Neuronal stem cell (in vitro differentiated cells): ENCODE measurements at regions not wholly inside any gene's neighbourhood (a gene's known extent, or its start where the extent isn't known, plus 50 kb on each side); places are given as distances from the start of the nearest gene placed in this dataset.

Source experiments
- DNase-seq: peaks from one replicate; pipeline ENCODE4 v3.0.0-alpha.2; 2013; ENCODE audit warnings: low spot score
- H2AFZ ChIP-seq: one replicate; pipeline ENCODE4 v1.6.1; 2013; ENCODE audit warnings: mild to moderate bottlenecking, low read length, inconsistent platforms
- H2AK5ac ChIP-seq: 2 replicates; pipeline ENCODE4 v1.6.1; 2013; ENCODE audit warnings: low read depth, mild to moderate bottlenecking, inconsistent platforms, low read length, moderate library complexity, mixed read lengths
- H2BK120ac ChIP-seq: 2 replicates; pipeline ENCODE4 v1.6.1; 2013; ENCODE audit warnings: low read depth, mild to moderate bottlenecking, inconsistent platforms, low read length, moderate library complexity, mixed read lengths
- H2BK12ac ChIP-seq: one replicate; pipeline ENCODE4 v1.6.1; 2013; ENCODE audit warnings: low read length, inconsistent platforms
- H2BK15ac ChIP-seq: 2 replicates; pipeline ENCODE4 v1.6.1; 2013; ENCODE audit warnings: mild to moderate bottlenecking, low read length, inconsistent platforms, mixed read lengths
- H2BK5ac ChIP-seq: one replicate; pipeline ENCODE4 v1.6.1; 2013; ENCODE audit warnings: inconsistent platforms, mild to moderate bottlenecking, low read length, moderate library complexity
- H3K14ac ChIP-seq: one replicate; pipeline ENCODE4 v1.6.1; 2013; ENCODE audit warnings: low read length, inconsistent platforms
- H3K18ac ChIP-seq: 2 replicates; pipeline ENCODE4 v1.6.1; 2013; ENCODE audit warnings: low read length, inconsistent platforms
- H3K23ac ChIP-seq: 2 replicates; pipeline ENCODE4 v1.6.1; 2013; ENCODE audit warnings: low read depth, mild to moderate bottlenecking, mixed read lengths, low read length, inconsistent platforms; ENCODE audit not compliant: poor library complexity
- H3K27ac ChIP-seq: replicated peaks from 3 replicates; pipeline ENCODE4 v1.5.1; 2013; ENCODE audit warnings: low read length, inconsistent platforms
- H3K27me3 ChIP-seq, 3 experiments: 2 replicates each; pipeline ENCODE4 v1.6.1; 2013; ENCODE audit warnings: low read length in 3 of 3, mild to moderate bottlenecking in 2 of 3, inconsistent platforms in 1 of 3, low read depth in 1 of 3, mixed read lengths in 1 of 3, moderate library complexity in 1 of 3; ENCODE audit not compliant: control insufficient read depth in 3 of 3, insufficient read depth in 3 of 3
- H3K36me3 ChIP-seq, 2 donors: replicated peaks in 1 of 2; 2 replicates each; pipeline ENCODE4 v1.6.1; 2013; ENCODE audit warnings: low read length in 2 of 2; ENCODE audit not compliant: control insufficient read depth in 2 of 2, insufficient read depth in 2 of 2
- H3K4ac ChIP-seq: 2 replicates; pipeline ENCODE4 v1.6.1; 2013; ENCODE audit warnings: inconsistent platforms, mild to moderate bottlenecking, low read length, moderate library complexity
- H3K4me1 ChIP-seq, 2 donors: 1 replicate in 1 of 2; 2 replicates in 1 of 2; pipeline ENCODE4 v1.6.1; 2013; ENCODE audit warnings: low read length in 2 of 2, low read depth in 1 of 2; ENCODE audit not compliant: control insufficient read depth in 2 of 2, insufficient read depth in 1 of 2
- H3K4me2 ChIP-seq: one replicate; pipeline ENCODE4 v1.6.1; 2013; ENCODE audit warnings: mild to moderate bottlenecking, low read length, inconsistent platforms; ENCODE audit not compliant: insufficient read depth, poor library complexity, severe bottlenecking
- H3K4me3 ChIP-seq, 2 donors: 2 replicates each; pipeline ENCODE4 v1.5.1; 2013; ENCODE audit warnings: low read length in 2 of 2, mild to moderate bottlenecking in 2 of 2, inconsistent platforms in 1 of 2, moderate library complexity in 1 of 2
- H3K79me1 ChIP-seq: one replicate; pipeline ENCODE4 v1.6.1; 2013; ENCODE audit warnings: low read depth, mild to moderate bottlenecking, inconsistent platforms, low read length, moderate library complexity
- H3K9ac ChIP-seq: one replicate; pipeline ENCODE4 v1.6.1; 2013; ENCODE audit warnings: mild to moderate bottlenecking, low read depth, low read length, inconsistent platforms; ENCODE audit not compliant: poor library complexity
- H3K9me3 ChIP-seq, 2 donors: replicated peaks in 1 of 2; 2 replicates each; pipeline versions ENCODE3 to v1.6.1; 2013; ENCODE audit warnings: low read length in 2 of 2, mild to moderate bottlenecking in 2 of 2, inconsistent platforms in 1 of 2, low read depth in 1 of 2, mixed read lengths in 1 of 2, moderate library complexity in 1 of 2; ENCODE audit not compliant: control insufficient read depth in 2 of 2, insufficient read depth in 1 of 2
- H4K8ac ChIP-seq: one replicate; pipeline ENCODE4 v1.6.1; 2013; ENCODE audit warnings: low read depth, mild to moderate bottlenecking, inconsistent platforms, low read length, moderate library complexity
- H4K91ac ChIP-seq: one replicate; pipeline ENCODE4 v1.6.1; 2013; ENCODE audit warnings: low read length, low read depth, mild to moderate bottlenecking, inconsistent platforms; ENCODE audit not compliant: poor library complexity
- WGBS, 2 donors: extraction: QIAGEN DNeasy Blood & Tissue Kit; methylation state at CpG; one replicate each; pipeline ENCODE4 v1.1.7; 2013; ENCODE audit warnings: missing lambda C conversion rate in 2 of 2, mixed read lengths in 1 of 2; ENCODE audit not compliant: insufficient read length in 2 of 2, insufficient replicate concordance in 1 of 2; ENCODE audit errors: extremely low coverage in 2 of 2; 5-methylcytosine and 5-hydroxymethylcytosine counted together

DNA sequence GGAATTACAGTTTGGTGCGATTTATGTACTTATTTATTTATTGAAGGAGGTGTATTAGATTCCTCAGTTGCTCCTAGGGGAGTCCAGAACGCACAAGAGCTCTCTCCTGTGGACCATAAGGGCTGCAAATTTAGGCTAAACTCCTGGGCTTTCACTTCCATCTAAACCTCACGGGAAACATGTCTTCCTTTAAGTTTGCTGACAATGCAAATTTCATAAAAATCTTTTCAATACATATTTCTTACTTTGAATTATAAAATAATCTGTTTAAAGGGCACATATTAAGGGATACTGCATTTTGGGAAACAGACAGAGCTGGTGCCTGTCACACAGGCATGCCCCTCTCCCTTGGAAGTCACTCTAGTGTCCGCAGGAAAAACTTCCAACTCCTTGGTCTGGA is 438.0 kb upstream of the CPEB2 start:
- H2BK5ac ChIP-seq: no peak overlapping the region
- no peak overlapping the region for H2BK15ac ChIP-seq
- H2AK5ac ChIP-seq: no peak overlapping the region
- H4K91ac ChIP-seq: no peak overlapping the region
- no peak for DNase-seq
- no peak overlapping the region for H3K18ac ChIP-seq
- H3K4me3 ChIP-seq: no peak overlapping the region
- H3K4ac ChIP-seq: no peak overlapping the region
- H3K23ac ChIP-seq: no peak overlapping the region
- H3K27me3 ChIP-seq: no peaks in the 10 kb centered on the region
- no peaks in the 10 kb centered on the region for H3K79me1 ChIP-seq
- no peak overlapping the region for H3K9ac ChIP-seq
- no peaks in the 10 kb centered on the region for H3K4me1 ChIP-seq
- no peak overlapping the region for H4K8ac ChIP-seq
- no peak overlapping the region for H3K14ac ChIP-seq
- H3K27ac ChIP-seq: no peak overlapping the region
- no peak overlapping the region for H3K4me2 ChIP-seq
- H3K36me3 ChIP-seq: no peaks in the 10 kb centered on the region
- no peaks in the 10 kb centered on the region for H3K9me3 ChIP-seq
- no peak overlapping the region for H2BK120ac ChIP-seq
- no peak overlapping the region for H2AFZ ChIP-seq
- no CpG with 5 or more reads among the region's 4 CpGs for WGBS, 2 donors
- H2BK12ac ChIP-seq: no peak overlapping the region

DNA sequence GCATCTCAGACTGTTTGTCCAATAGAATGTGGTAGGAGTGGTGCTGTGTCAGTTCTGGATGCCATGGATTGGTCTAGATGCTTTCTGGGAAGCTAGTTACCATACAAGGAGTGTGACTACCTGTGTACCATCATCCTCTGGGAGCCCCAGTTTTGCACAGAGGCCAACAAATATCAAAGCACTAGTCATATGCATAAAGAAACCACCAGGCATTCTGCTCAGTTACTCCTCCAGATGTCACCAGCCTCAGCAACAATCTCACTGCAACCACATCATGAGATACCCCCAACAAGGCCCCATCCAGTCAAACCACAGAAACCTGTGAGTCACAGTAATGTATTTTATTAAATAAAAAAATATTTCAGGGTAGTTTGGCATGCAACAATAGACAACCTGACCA is 435.8 kb upstream of the CPEB2 start:
- Histone ChIP-seq H3K23ac (no peak overlapping the region), H2AK5ac (no peak overlapping the region), H2BK120ac (no peak overlapping the region), H3K4me3 (no peak overlapping the region), H3K4me1 (no peaks in the 10 kb centered on the region), H3K4ac (no peak overlapping the region), H2BK12ac (no peak overlapping the region), H3K36me3 (no peaks in the 10 kb centered on the region), H2AFZ (no peak overlapping the region), H4K91ac (no peak overlapping the region), H3K27ac (no peak overlapping the region), H2BK15ac (no peak overlapping the region), H3K14ac (no peak overlapping the region), H3K9ac (no peak overlapping the region), H4K8ac (no peak overlapping the region), H3K4me2 (no peak overlapping the region), H3K18ac (no peak overlapping the region), H2BK5ac (no peak overlapping the region), H3K79me1 (no peaks in the 10 kb centered on the region), H3K9me3 (no peaks in the 10 kb centered on the region), H3K27me3 (no peaks in the 10 kb centered on the region)
- no peak for DNase-seq

DNA sequence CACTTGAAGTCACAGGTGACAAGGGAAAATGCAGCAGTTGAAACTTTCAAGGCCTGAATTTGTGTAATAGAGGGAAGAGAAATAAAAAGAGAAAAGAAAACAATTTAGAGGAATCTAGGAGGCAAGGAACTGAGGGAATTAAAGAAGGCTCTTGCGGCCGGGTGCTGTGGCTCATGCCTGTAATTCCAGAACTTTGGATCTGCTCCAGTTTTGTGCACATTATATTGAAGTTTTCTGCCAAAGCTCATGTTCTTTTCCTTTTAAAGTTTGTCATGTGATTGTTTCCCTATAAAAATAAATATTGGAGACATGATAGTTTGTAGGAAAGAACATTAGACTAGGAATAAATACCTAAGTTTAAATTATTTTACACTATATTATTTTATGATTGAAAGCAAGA is 433.9 kb upstream of the CPEB2 start:
- no peak overlapping the region for H3K18ac ChIP-seq
- H3K4me2 ChIP-seq: no peak overlapping the region
- no peaks in the 10 kb centered on the region for H3K79me1 ChIP-seq
- no peak overlapping the region for H3K14ac ChIP-seq
- H2AK5ac ChIP-seq: no peak overlapping the region
- no peak overlapping the region for H3K4me3 ChIP-seq
- H3K9me3 ChIP-seq: no peaks in the 10 kb centered on the region
- H2BK120ac ChIP-seq: no peak overlapping the region
- DNase-seq: no peak
- no peak overlapping the region for H2AFZ ChIP-seq
- no peak overlapping the region for H4K8ac ChIP-seq
- H2BK5ac ChIP-seq: no peak overlapping the region
- H3K9ac ChIP-seq: no peak overlapping the region
- H2BK12ac ChIP-seq: no peak overlapping the region
- no peak overlapping the region for H4K91ac ChIP-seq
- H3K23ac ChIP-seq: no peak overlapping the region
- H3K4ac ChIP-seq: no peak overlapping the region
- H3K27me3 ChIP-seq: no peaks in the 10 kb centered on the region
- H3K4me1 ChIP-seq: no peaks in the 10 kb centered on the region
- no peaks in the 10 kb centered on the region for H3K36me3 ChIP-seq
- H3K27ac ChIP-seq: no peak overlapping the region
- H2BK15ac ChIP-seq: no peak overlapping the region
- WGBS, 2 donors: no CpG with 5 or more reads among the region's 2 CpGs

DNA sequence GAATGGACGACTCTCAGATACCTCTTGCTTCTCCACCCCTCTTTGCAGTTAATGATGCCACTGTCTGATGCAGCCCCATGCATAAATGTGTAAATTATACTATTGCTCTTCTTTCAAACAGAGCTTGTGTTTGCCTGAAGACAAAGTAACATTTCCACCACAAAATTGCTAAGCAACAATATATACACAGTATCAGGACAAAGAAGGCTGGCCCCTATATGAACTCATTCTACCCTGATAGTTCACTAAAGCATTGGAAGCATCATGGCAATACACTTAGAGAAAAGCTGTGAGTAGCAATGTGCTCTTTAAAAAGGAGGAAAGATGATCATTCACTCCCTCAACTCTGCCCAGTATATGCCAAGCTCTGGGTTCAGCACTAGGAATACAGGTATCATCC is 427.0 kb upstream of the CPEB2 start:
- Histone ChIP-seq H3K4me2 (no peak overlapping the region), H3K79me1 (no peaks in the 10 kb centered on the region), H2BK120ac (no peak overlapping the region), H2AFZ (no peak overlapping the region), H3K9me3 (no peaks in the 10 kb centered on the region), H2BK12ac (no peak overlapping the region), H3K14ac (no peak overlapping the region), H3K36me3 (no peaks in the 10 kb centered on the region), H2AK5ac (no peak overlapping the region), H4K8ac (no peak overlapping the region), H3K18ac (no peak overlapping the region), H3K4ac (no peak overlapping the region), H3K27ac (no peak overlapping the region), H3K23ac (no peak overlapping the region), H3K27me3 (no peaks in the 10 kb centered on the region), H2BK15ac (no peak overlapping the region), H3K4me1 (peaks cover 0 to 2% of the 10 kb centered on the region in 2 donors), H2BK5ac (no peak overlapping the region), H3K4me3 (no peak overlapping the region), H4K91ac (no peak overlapping the region), H3K9ac (no peak overlapping the region)
- no peak for DNase-seq
- WGBS, 2 donors: no CpG with 5 or more reads among the region's 1 CpG
